CD1c-positive myeloid dendritic cell (primary cell): ENCODE measurements at regions not wholly inside any gene's neighbourhood (a gene's known extent, or its start where the extent isn't known, plus 50 kb on each side); places are given as distances from the start of the nearest gene placed in this dataset.

Experiments used
- DNase-seq: peaks from one replicate; pipeline ENCODE4 v3.0.0-alpha.2; 2016; ENCODE audit errors: extremely low spot score

- DNase-seq = no peak
Observed at GRCh38 chrY:26408671-26409328, 786.9 kb downstream of the CDY1 start.

DNA sequence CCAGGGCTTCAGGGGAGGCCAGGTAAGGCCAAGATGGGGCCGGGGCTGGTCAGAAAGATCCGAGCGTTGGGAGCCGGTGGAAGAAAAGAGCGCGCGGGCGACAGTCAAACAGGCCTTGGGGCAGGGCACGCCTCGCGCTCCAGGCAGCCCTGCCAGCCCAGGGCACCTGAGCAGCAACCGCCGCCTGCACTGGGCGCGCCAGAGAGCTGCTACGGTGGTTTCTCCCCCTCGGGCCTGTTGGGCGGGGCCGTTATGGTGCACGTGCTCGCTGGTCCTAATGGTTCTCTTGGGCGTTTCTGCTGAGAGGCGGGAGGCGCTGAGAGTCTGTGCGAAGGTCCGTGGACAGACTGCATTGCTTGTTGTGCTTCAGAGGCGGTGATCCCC is 787.4 kb downstream of the CDY1 start:
- no peak for DNase-seq
